Esophagus muscularis mucosa (tissue), 4 donors: ENCODE measurements at regions not wholly inside any gene's neighbourhood (a gene's known extent, or its start where the extent isn't known, plus 50 kb on each side); places are given as distances from the start of the nearest gene placed in this dataset.

Experiments used
- CTCF ChIP-seq, 3 experiments: fragments of 200-600 bp in 2 of 3; fragments of 450-650 bp in 1 of 3; sonication (generic) in 2 of 3; IDR thresholded peaks; one replicate each; pipeline ENCODE4 v1.5.1; 2017 to 2019; ENCODE audit warnings: antibody characterized with exemption in 3 of 3, mild to moderate bottlenecking in 2 of 3, moderate library complexity in 1 of 3
- EP300 ChIP-seq: sonication (generic); formaldehyde crosslinking; IDR thresholded peaks from one replicate; pipeline ENCODE4 v1.6.1; 2017; ENCODE audit warnings: antibody characterized with exemption
- POLR2A ChIP-seq: fragments of 450-650 bp; IDR thresholded peaks from one replicate; pipeline ENCODE4 v1.6.1; 2017; ENCODE audit warnings: antibody characterized with exemption, moderate library complexity, mild to moderate bottlenecking, low read depth
- POLR2AphosphoS5 ChIP-seq, 2 donors: sonication (generic); formaldehyde crosslinking; IDR thresholded peaks; one replicate each; pipeline ENCODE4 v1.6.1; 2017; ENCODE audit warnings: antibody characterized with exemption in 2 of 2

- TF ChIP-seq CTCF (IDR thresholded peaks at IDR 0.05), result no peak
- no peak for TF ChIP-seq POLR2A
- TF ChIP-seq POLR2AphosphoS5 (IDR thresholded peaks at IDR 0.05), result no peak
- no peak for TF ChIP-seq EP300
Observed at GRCh38 chr1:234820597-234820996, 210.6 kb upstream of the IRF2BP2 start.
